Spleen (tissue), 11 donors: ENCODE measurements at regions not wholly inside any gene's neighbourhood (a gene's known extent, or its start where the extent isn't known, plus 50 kb on each side); places are given as distances from the start of the nearest gene placed in this dataset.

Experiments used
- DNase-seq: peaks from one replicate; pipeline ENCODE4 v3.0.0-alpha.2; 2020
- H3K27ac ChIP-seq, 8 donors: fragments of 200-600 bp; sonication (generic) in 7 of 8; 1 replicate in 4 of 8; 2 replicates in 4 of 8; pipeline versions ENCODE4 v1.5.0 to v1.8.0; 2016 to 2021; ENCODE audit warnings: inconsistent platforms in 4 of 8, mild to moderate bottlenecking in 4 of 8, moderate library complexity in 1 of 8
- H3K27me3 ChIP-seq, 7 donors: fragments of 200-600 bp; sonication (generic) in 6 of 7; replicated peaks in 1 of 7; 1 replicate in 4 of 7; 2 replicates in 3 of 7; pipeline versions ENCODE4 v1.5.0 to v1.8.0; 2016 to 2021; ENCODE audit warnings: inconsistent platforms in 3 of 7, mild to moderate bottlenecking in 1 of 7
- H3K36me3 ChIP-seq, 6 donors: fragments of 200-600 bp; sonication (generic) in 5 of 6; 1 replicate in 4 of 6; 2 replicates in 2 of 6; pipeline versions ENCODE4 v1.5.0 to v1.8.0; 2016 to 2021; ENCODE audit warnings: inconsistent platforms in 2 of 6
- H3K4me1 ChIP-seq, 6 donors: fragments of 200-600 bp; sonication (generic) in 5 of 6; 1 replicate in 3 of 6; 2 replicates in 3 of 6; pipeline versions ENCODE4 v1.5.0 to v1.8.0; 2016 to 2021; ENCODE audit warnings: inconsistent platforms in 3 of 6
- H3K4me3 ChIP-seq, 8 donors: fragments of 200-600 bp; sonication (generic) in 7 of 8; 1 replicate in 4 of 8; 2 replicates in 4 of 8; pipeline versions ENCODE4 v1.5.0 to v1.8.0; 2016 to 2021; ENCODE audit warnings: inconsistent platforms in 4 of 8, mild to moderate bottlenecking in 4 of 8, moderate library complexity in 2 of 8
- H3K9me3 ChIP-seq, 8 donors: fragments of 200-600 bp; sonication (generic) in 7 of 8; 1 replicate in 4 of 8; 2 replicates in 4 of 8; pipeline versions ENCODE4 v1.5.0 to v1.8.0; 2016 to 2021; ENCODE audit warnings: inconsistent platforms in 4 of 8
- CTCF ChIP-seq, 11 experiments: fragments of 200-600 bp in 7 of 11; fragments of 450-650 bp in 4 of 11; sonication (generic) in 4 of 11; IDR thresholded peaks in 8 of 11; conservative IDR thresholded peaks in 3 of 11; 1 replicate in 7 of 11; 2 replicates in 4 of 11; pipeline versions ENCODE4 v1.4.0 to v1.8.0; 2016 to 2021; ENCODE audit warnings: antibody characterized with exemption in 11 of 11, inconsistent platforms in 4 of 11, mild to moderate bottlenecking in 1 of 11
- POLR2A ChIP-seq, 3 donors: fragments of 450-650 bp; IDR thresholded peaks; one replicate each; pipeline ENCODE4 v1.5.1; 2017; ENCODE audit warnings: antibody characterized with exemption in 3 of 3, mild to moderate bottlenecking in 1 of 3
- POLR2AphosphoS5 ChIP-seq, 3 donors: sonication (generic); formaldehyde crosslinking; IDR thresholded peaks; one replicate each; pipeline ENCODE4 v1.5.1; 2017; ENCODE audit warnings: antibody characterized with exemption in 3 of 3
- WGBS, 5 donors: extraction: QIAGEN DNeasy Blood & Tissue Kit in 3 of 5; methylation state at CpG; one replicate each; pipeline versions ENCODE4 v1.1.5 to v1.1.7; 2013 to 2018; 5-methylcytosine and 5-hydroxymethylcytosine counted together
- intact Hi-C: fragments of 100-400 bp; cut with DNase I; formaldehyde crosslinking; loops from one replicate; pipeline ENCODE4 v1.15.0; 2023; ENCODE audit warnings: low total_unique reads
- donor health status: healthy with polysubstance abuse.
- donor health status: DM: no; HTN: no; CAD: no; lungs with moderate emphysema.
- donor health status: DM: no; HTN: no; CAD: no.
- donor health status: Bipolar disorder and iron deficiency.
- donor health status: healthy.
- donor health status: DM: no; HTN: no; CAD: no.
- donor health status: DM: yes; HTN: yes; CAD: no.

DNA sequence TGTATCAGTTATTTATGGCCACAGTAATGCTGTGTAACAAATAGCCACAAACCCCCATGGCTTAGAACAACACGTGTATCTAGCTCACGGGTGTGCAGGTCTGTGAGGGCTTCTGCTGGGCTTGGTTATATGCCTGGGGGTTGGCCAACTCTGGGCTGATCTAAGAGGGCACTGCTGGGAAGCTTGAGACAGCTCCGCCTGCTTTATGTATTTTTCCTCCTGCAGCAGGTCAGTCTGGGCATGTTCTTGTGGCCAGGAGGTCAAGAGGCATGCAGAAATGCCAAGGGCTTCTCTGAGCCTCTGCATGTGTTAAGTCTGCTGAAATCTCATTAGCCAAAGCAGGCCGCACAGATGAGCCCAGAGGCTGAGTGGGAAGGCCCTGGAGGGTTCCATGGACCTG lies 105.8 kb downstream of the ZNF664 start:
- H3K27me3 ChIP-seq, result no peaks in the 10 kb centered on the region
- H3K9me3 ChIP-seq, result no peaks in the 10 kb centered on the region
- no peak overlapping the region for H3K4me3 ChIP-seq
- intact Hi-C loops, result no loop called here
- no peak for TF ChIP-seq POLR2AphosphoS5 (IDR thresholded peaks at IDR 0.05)
- TF ChIP-seq CTCF (IDR thresholded peaks at IDR 0.05 in 8 of 11, conservative IDR thresholded peaks at IDR 0.05 in 3 of 11), result no peak
- TF ChIP-seq POLR2A (IDR thresholded peaks at IDR 0.05), result no peak
- H3K36me3 ChIP-seq, result no peaks in the 10 kb centered on the region
- 89 to 96% (median 92%) methylated on average over 4 of the region's 4 CpGs for WGBS, 5 donors
- no peak overlapping the region for H3K27ac ChIP-seq
- no peak for DNase-seq
- H3K4me1 ChIP-seq, result no peaks in the 10 kb centered on the region

DNA sequence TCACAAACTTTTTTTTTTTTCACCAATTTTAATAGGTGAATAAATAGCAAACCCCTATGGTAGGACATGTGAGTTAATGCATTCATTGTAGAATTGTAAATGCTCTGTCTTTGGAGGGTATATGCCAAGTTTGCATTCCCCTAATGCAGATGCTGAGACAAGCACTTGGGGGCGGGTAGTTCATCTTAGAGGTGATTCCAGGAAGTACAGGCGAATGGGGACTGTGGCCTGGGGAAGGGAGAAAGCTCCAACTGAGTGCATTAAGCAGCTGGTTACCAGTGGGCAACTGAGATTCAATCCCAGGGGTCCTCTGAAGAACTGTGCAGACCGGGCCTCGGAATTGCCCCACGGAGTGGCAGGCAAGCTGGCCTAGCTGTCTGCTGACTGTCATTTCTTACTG lies 107.6 kb downstream of the ZNF664 start:
- no peak for DNase-seq
- 85 to 94% (median 90%) methylated on average over 5 of the region's 5 CpGs for WGBS, 5 donors
- Histone ChIP-seq H3K4me1 (no peaks in the 10 kb centered on the region), H3K27me3 (peaks cover 0 to 5% (median 0%) of the 10 kb centered on the region in 7 donors), H3K4me3 (no peak overlapping the region), H3K36me3 (no peaks in the 10 kb centered on the region), H3K9me3 (no peaks in the 10 kb centered on the region), H3K27ac (no peak overlapping the region)
- no peak for TF ChIP-seq POLR2A (IDR thresholded peaks at IDR 0.05)
- TF ChIP-seq CTCF (IDR thresholded peaks at IDR 0.05 in 8 of 11, conservative IDR thresholded peaks at IDR 0.05 in 3 of 11), result no peak
- no peak for TF ChIP-seq POLR2AphosphoS5 (IDR thresholded peaks at IDR 0.05)
- intact Hi-C loops, result no loop called here

- no peak for DNase-seq
- 88 to 95% (median 93%) methylated on average over 10 of the region's 10 CpGs for WGBS, 5 donors
- Histone ChIP-seq H3K36me3 (no peaks in the 10 kb centered on the region), H3K9me3 (no peaks in the 10 kb centered on the region), H3K27me3 (peaks cover 0 to 6% (median 0%) of the 10 kb centered on the region in 7 donors), H3K4me1 (no peaks in the 10 kb centered on the region), H3K4me3 (no peak overlapping the region), H3K27ac (no peak overlapping the region)
- intact Hi-C loops, result no loop called here
- TF ChIP-seq POLR2A (IDR thresholded peaks at IDR 0.05), result no peak
- no peak for TF ChIP-seq CTCF (IDR thresholded peaks at IDR 0.05 in 8 of 11, conservative IDR thresholded peaks at IDR 0.05 in 3 of 11)
- no peak for TF ChIP-seq POLR2AphosphoS5 (IDR thresholded peaks at IDR 0.05)
Measured at GRCh38 chr12:124082012-124082411, 109.0 kb downstream of the ZNF664 start.

- Histone ChIP-seq H3K4me1 (no peaks in the 10 kb centered on the region), H3K9me3 (no peaks in the 10 kb centered on the region), H3K4me3 (no peak overlapping the region), H3K27me3 (peaks cover 0 to 6% (median 0%) of the 10 kb centered on the region in 7 donors), H3K36me3 (no peaks in the 10 kb centered on the region), H3K27ac (no peak overlapping the region)
- intact Hi-C loops, result no loop called here
- no peak for TF ChIP-seq POLR2AphosphoS5 (IDR thresholded peaks at IDR 0.05)
- no peak for TF ChIP-seq POLR2A (IDR thresholded peaks at IDR 0.05)
- no peak for TF ChIP-seq CTCF (IDR thresholded peaks at IDR 0.05 in 8 of 11, conservative IDR thresholded peaks at IDR 0.05 in 3 of 11)
- no peak for DNase-seq
- WGBS, 5 donors, result 95 to 99% (median 96%) methylated on average over 4 of the region's 4 CpGs
Measured at GRCh38 chr12:124082687-124083086, 109.7 kb downstream of the ZNF664 start.
